ENCODE measurements at regions not wholly inside any gene's neighbourhood (a gene's known extent, or its start where the extent isn't known, plus 50 kb on each side); places are given as distances from the start of the nearest gene placed in this dataset.

DNA sequence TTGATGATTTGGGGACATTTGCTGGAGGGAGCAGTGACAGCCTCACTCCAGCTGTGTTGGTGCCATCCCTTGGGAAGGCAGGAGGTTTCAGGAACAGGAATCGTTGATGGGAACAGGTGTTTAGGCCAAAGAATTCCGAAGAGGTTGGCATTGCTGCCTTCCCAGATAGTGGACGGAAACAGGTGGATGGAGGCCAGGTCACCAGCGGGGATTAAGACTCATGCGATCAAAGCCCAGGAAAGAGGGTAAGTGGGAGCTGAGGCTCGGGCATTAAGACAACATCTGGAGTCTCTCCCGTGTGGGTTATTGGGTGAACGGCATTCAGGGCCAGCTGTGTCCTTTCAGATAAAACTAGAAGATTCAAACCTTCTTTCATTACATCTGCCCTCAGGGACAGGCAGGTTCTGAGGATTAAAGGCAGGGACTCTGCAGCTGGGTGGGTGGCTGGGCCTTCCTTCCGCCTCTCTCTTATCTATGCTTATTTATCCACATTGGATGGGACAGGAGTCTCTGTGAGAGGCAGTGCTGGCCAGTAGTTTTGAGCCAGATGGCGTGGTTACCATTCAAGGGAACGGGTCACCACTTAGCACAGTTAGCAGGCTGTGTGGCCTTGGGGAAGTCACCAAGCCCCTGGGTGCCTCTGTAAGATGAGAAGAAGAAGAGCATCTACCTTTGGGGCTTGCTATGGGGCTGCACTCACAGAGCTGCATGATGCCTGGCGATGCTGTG, 67.6 kb downstream of the INSIG1 start:
- no peaks in the 10 kb centered on the region for H3K9me3 ChIP-seq (ENCODE audit: insufficient read depth, low read depth, low read length)
- H2AFZ ChIP-seq (ENCODE audit: low read depth, low read length): no peak overlapping the region
- Mint-ChIP-seq H3K4me1 (ENCODE audit: low read depth, unreplicated experiment) (no peaks in the 10 kb centered on the region), H3K36me3 (ENCODE audit: low read depth, unreplicated experiment) (no peaks in the 10 kb centered on the region), H3K27me3 (ENCODE audit: low read depth, unreplicated experiment) (peaks cover 74% of the 10 kb centered on the region), H3K9me3 (ENCODE audit: unreplicated experiment) (peaks cover 6% of the 10 kb centered on the region), H3K4me3 (ENCODE audit: unreplicated experiment) (no peak overlapping the region), H3K27ac (ENCODE audit: unreplicated experiment) (no peak overlapping the region)
- no peaks in the 10 kb centered on the region for H4K20me1 ChIP-seq (ENCODE audit: insufficient read depth, low read length)
- no peaks in the 10 kb centered on the region for H3K4me1 ChIP-seq (ENCODE audit: insufficient read depth, low read length)
- TF ChIP-seq EZH2 (IDR thresholded peaks at IDR 0.05; ENCODE audit: insufficient read depth, low read length): no peak
- TF ChIP-seq, protein P1, sequence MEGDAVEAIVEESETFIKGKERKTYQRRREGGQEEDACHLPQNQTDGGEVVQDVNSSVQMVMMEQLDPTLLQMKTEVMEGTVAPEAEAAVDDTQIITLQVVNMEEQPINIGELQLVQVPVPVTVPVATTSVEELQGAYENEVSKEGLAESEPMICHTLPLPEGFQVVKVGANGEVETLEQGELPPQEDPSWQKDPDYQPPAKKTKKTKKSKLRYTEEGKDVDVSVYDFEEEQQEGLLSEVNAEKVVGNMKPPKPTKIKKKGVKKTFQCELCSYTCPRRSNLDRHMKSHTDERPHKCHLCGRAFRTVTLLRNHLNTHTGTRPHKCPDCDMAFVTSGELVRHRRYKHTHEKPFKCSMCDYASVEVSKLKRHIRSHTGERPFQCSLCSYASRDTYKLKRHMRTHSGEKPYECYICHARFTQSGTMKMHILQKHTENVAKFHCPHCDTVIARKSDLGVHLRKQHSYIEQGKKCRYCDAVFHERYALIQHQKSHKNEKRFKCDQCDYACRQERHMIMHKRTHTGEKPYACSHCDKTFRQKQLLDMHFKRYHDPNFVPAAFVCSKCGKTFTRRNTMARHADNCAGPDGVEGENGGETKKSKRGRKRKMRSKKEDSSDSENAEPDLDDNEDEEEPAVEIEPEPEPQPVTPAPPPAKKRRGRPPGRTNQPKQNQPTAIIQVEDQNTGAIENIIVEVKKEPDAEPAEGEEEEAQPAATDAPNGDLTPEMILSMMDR (IDR thresholded peaks at IDR 0.05; ENCODE audit: insufficient read depth, low read depth, low read length): no peak
- no peaks in the 10 kb centered on the region for H3K79me2 ChIP-seq (ENCODE audit: insufficient read depth, low read length)
- H3K27ac ChIP-seq (ENCODE audit: low read depth, low read length): no peak overlapping the region
- no peak overlapping the region for H3K4me3 ChIP-seq (ENCODE audit: insufficient read depth, low read depth, low read length)
- H3K9ac ChIP-seq (ENCODE audit: low read length): no peak overlapping the region
- no peak overlapping the region for H3K4me2 ChIP-seq (ENCODE audit: low read length)
- DNase-seq (ENCODE audit: low read depth): no peak
- no peak for FAIRE-seq
- H3K36me3 ChIP-seq (ENCODE audit: insufficient read depth, low read length): no peaks in the 10 kb centered on the region
- H3K27me3 ChIP-seq (ENCODE audit: insufficient read depth, low read length): peaks cover 22% of the 10 kb centered on the region

DNA sequence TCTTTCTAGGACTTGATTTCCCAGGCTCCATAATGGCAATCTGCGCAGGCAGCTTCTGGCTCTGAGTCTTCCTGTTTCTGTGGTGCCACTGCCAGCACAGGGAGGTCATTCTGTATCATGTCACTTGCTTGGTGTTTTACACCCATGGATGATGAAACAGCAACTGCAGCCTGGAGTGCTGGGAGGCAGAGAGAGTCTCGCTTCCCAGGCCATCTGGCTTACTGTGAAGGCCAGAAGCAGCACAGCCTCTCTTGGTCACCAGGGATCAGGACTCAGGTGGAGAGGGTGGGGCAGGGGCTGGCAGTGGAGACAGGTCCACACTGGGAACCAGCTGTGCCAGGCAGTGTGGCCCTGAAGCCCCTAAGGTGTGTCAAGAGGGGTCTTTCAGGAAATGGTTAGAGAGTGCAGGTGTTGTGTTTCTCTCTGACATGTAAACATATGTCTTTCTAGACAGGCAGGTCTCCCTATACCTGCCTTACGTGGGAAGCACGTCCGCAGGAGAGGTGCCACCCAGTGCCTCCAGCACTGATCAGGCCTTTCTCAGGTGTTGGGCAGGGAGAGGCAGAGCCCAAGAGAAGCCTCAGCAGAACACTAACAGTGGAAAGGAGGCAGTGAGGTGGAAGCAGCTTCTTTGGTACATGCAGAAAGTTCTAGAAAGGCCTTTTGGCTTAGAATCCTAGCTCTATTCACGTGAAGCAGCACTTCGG, 71.4 kb downstream of the INSIG1 start:
- Histone ChIP-seq H4K20me1 (ENCODE audit: insufficient read depth, low read length) (no peaks in the 10 kb centered on the region), H3K4me2 (ENCODE audit: low read length) (no peak overlapping the region), H3K79me2 (ENCODE audit: insufficient read depth, low read length) (no peaks in the 10 kb centered on the region), H3K36me3 (ENCODE audit: insufficient read depth, low read length) (no peaks in the 10 kb centered on the region), H3K9ac (ENCODE audit: low read length) (no peak overlapping the region), H3K27ac (ENCODE audit: low read depth, low read length) (no peak overlapping the region), H2AFZ (ENCODE audit: low read depth, low read length) (no peak overlapping the region), H3K4me1 (ENCODE audit: insufficient read depth, low read length) (peaks cover 12% of the 10 kb centered on the region), H3K4me3 (ENCODE audit: insufficient read depth, low read depth, low read length) (no peak overlapping the region), H3K27me3 (ENCODE audit: insufficient read depth, low read length) (peaks cover 51% of the 10 kb centered on the region), H3K9me3 (ENCODE audit: insufficient read depth, low read depth, low read length) (no peaks in the 10 kb centered on the region)
- Mint-ChIP-seq H3K4me1 (ENCODE audit: low read depth, unreplicated experiment) (no peaks in the 10 kb centered on the region), H3K27ac (ENCODE audit: unreplicated experiment) (no peak overlapping the region), H3K36me3 (ENCODE audit: low read depth, unreplicated experiment) (no peaks in the 10 kb centered on the region), H3K4me3 (ENCODE audit: unreplicated experiment) (no peak overlapping the region), H3K9me3 (ENCODE audit: unreplicated experiment) (peaks cover 10% of the 10 kb centered on the region), H3K27me3 (ENCODE audit: low read depth, unreplicated experiment) (peaks cover 63% of the 10 kb centered on the region)
- DNase-seq (ENCODE audit: low read depth): no peak
- FAIRE-seq: no peak
- TF ChIP-seq, protein P1 (IDR thresholded peaks at IDR 0.05; ENCODE audit: insufficient read depth, low read depth, low read length): no peak
- TF ChIP-seq EZH2 (IDR thresholded peaks at IDR 0.05; ENCODE audit: insufficient read depth, low read length): no peak

- Histone ChIP-seq H3K79me2 (ENCODE audit: insufficient read depth, low read length) (no peaks in the 10 kb centered on the region), H4K20me1 (ENCODE audit: insufficient read depth, low read length) (no peaks in the 10 kb centered on the region), H3K27ac (ENCODE audit: low read depth, low read length) (no peak overlapping the region), H3K4me2 (ENCODE audit: low read length) (no peak overlapping the region), H3K27me3 (ENCODE audit: insufficient read depth, low read length) (peaks cover 53% of the 10 kb centered on the region), H3K4me3 (ENCODE audit: insufficient read depth, low read depth, low read length) (no peak overlapping the region), H2AFZ (ENCODE audit: low read depth, low read length) (no peak overlapping the region), H3K9me3 (ENCODE audit: insufficient read depth, low read depth, low read length) (no peaks in the 10 kb centered on the region), H3K9ac (ENCODE audit: low read length) (no peak overlapping the region), H3K4me1 (ENCODE audit: insufficient read depth, low read length) (peaks cover 12% of the 10 kb centered on the region), H3K36me3 (ENCODE audit: insufficient read depth, low read length) (no peaks in the 10 kb centered on the region)
- Mint-ChIP-seq H3K4me1 (ENCODE audit: low read depth, unreplicated experiment) (no peaks in the 10 kb centered on the region), H3K4me3 (ENCODE audit: unreplicated experiment) (no peak overlapping the region), H3K27me3 (ENCODE audit: low read depth, unreplicated experiment) (peaks cover 61% of the 10 kb centered on the region), H3K27ac (ENCODE audit: unreplicated experiment) (no peak overlapping the region), H3K9me3 (ENCODE audit: unreplicated experiment) (peaks cover 10% of the 10 kb centered on the region), H3K36me3 (ENCODE audit: low read depth, unreplicated experiment) (no peaks in the 10 kb centered on the region)
- no peak for DNase-seq (ENCODE audit: low read depth)
- FAIRE-seq: no peak
- TF ChIP-seq, protein P1 (IDR thresholded peaks at IDR 0.05; ENCODE audit: insufficient read depth, low read depth, low read length): no peak
- TF ChIP-seq EZH2 (IDR thresholded peaks at IDR 0.05; ENCODE audit: insufficient read depth, low read length): no peak
Measured at GRCh38 chr7:155369766-155370165, 72.1 kb downstream of the INSIG1 start.
